ENCODE measurements at regions not wholly inside any gene's neighbourhood (a gene's known extent, or its start where the extent isn't known, plus 50 kb on each side); places are given as distances from the start of the nearest gene placed in this dataset.

GRCh38 chr4:162406637-162407365 lies 243.0 kb upstream of the FSTL5 start:
- TF ChIP-seq POLR2A (IDR thresholded peaks at IDR 0.05): no peak
- no peak for TF ChIP-seq CTCF (IDR thresholded peaks at IDR 0.05)

Measured in uterus (tissue), 2 donors.